ENCODE measurements at regions not wholly inside any gene's neighbourhood (a gene's known extent, or its start where the extent isn't known, plus 50 kb on each side); places are given as distances from the start of the nearest gene placed in this dataset. TPM values are rescaled to one million over a fixed set of nuclear protein-coding genes. Genes with fewer than 3 reads are reported as not detected.

DNA sequence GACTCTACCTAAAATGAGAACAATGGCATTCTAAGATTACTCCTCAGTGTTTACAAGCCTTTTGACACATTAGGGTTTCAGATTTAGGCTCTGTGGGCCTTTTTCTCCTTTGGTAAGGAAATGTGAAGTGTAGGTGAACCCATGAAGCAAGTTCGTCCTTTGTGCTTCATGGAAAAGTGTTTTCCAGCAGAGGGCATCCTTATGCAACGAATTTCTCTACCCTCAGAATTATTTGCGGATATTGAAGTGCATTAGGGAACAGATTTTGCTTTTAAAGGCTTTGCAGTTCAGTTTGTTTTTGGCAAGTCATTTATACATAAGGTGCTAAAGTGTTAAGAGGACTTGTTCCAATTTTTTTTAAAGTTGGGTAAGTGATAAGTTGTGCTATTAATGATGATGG is 55.7 kb upstream of the FERMT1 start (continued):
- TF ChIP-seq, protein P1, sequence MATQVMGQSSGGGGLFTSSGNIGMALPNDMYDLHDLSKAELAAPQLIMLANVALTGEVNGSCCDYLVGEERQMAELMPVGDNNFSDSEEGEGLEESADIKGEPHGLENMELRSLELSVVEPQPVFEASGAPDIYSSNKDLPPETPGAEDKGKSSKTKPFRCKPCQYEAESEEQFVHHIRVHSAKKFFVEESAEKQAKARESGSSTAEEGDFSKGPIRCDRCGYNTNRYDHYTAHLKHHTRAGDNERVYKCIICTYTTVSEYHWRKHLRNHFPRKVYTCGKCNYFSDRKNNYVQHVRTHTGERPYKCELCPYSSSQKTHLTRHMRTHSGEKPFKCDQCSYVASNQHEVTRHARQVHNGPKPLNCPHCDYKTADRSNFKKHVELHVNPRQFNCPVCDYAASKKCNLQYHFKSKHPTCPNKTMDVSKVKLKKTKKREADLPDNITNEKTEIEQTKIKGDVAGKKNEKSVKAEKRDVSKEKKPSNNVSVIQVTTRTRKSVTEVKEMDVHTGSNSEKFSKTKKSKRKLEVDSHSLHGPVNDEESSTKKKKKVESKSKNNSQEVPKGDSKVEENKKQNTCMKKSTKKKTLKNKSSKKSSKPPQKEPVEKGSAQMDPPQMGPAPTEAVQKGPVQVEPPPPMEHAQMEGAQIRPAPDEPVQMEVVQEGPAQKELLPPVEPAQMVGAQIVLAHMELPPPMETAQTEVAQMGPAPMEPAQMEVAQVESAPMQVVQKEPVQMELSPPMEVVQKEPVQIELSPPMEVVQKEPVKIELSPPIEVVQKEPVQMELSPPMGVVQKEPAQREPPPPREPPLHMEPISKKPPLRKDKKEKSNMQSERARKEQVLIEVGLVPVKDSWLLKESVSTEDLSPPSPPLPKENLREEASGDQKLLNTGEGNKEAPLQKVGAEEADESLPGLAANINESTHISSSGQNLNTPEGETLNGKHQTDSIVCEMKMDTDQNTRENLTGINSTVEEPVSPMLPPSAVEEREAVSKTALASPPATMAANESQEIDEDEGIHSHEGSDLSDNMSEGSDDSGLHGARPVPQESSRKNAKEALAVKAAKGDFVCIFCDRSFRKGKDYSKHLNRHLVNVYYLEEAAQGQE (IDR thresholded peaks at IDR 0.05) = no peak
- no peak for TF ChIP-seq FOXA1 (IDR thresholded peaks at IDR 0.05)
- peak in 1 of 2 donors; percentile 32 for TF ChIP-seq HNF4A (conservative IDR thresholded peaks at IDR 0.05)

DNA sequence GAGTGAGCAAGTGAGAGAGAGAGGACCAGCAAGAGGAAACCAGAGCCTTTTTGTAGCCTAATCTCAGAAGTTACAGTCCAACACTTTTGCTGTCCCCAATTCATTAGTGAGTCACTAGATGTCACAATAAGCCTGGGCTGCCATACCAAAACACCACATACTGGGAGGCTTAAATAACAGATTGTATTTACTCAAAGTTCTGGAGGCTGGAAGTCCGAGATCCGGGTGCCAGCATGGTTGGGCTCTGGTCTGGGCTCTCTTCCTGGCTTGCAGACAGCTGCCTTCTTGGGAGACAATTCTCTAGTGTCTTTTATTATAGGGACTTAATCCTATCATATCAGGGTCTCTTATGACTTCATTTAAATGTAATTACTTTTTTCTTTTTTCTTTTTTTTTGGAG is 50.7 kb upstream of the FERMT1 start:
- peaks cover 0 to 3% (median 0%) of the 10 kb centered on the region in 4 donors for H3K9me3 ChIP-seq (ENCODE audit: control insufficient read depth in 4 of 4, low read length in 3 of 4)
- H3K4me1 ChIP-seq (ENCODE audit: control insufficient read depth in 4 of 4, insufficient read depth in 4 of 4, low read length in 3 of 4) = no peaks in the 10 kb centered on the region
- H3K4me3 ChIP-seq (ENCODE audit: low read depth in 1 of 3, low read length in 3 of 3) = no peak overlapping the region
- WGBS = 86% methylated on average over 2 of the region's 2 CpGs
- H3K27me3 ChIP-seq (ENCODE audit: control insufficient read depth in 4 of 4, insufficient read depth in 4 of 4, low read length in 3 of 4) = no peaks in the 10 kb centered on the region
- H3K27ac ChIP-seq (ENCODE audit: low read depth in 1 of 2, low read length in 2 of 2) = no peak overlapping the region
- no peaks in the 10 kb centered on the region for H3K36me3 ChIP-seq (ENCODE audit: control insufficient read depth in 4 of 4, insufficient read depth in 3 of 4, low read depth in 1 of 4, low read length in 3 of 4)
- TF ChIP-seq JUND (IDR thresholded peaks at IDR 0.05) (no peak), GABPA (IDR thresholded peaks at IDR 0.05 in 1 of 2, conservative IDR thresholded peaks at IDR 0.05 in 1 of 2) (no peak), NR2F2 (IDR thresholded peaks at IDR 0.05) (no peak)
- H3K9ac ChIP-seq (ENCODE audit: low read depth in 1 of 2, low read length in 2 of 2) = no peak overlapping the region
- no peak for DNase-seq (ENCODE audit: low spot score)

Small RNAs in the stretch of these regions (small RNA-seq; reads per million reads assigned to genes)
- not detected for gene AL109618.2
